KMS-11 (cell line): ENCODE measurements at regions not wholly inside any gene's neighbourhood (a gene's known extent, or its start where the extent isn't known, plus 50 kb on each side); places are given as distances from the start of the nearest gene placed in this dataset.
"Not testable (repeated sequence)": the region's sequence is repeated elsewhere in the genome, so short reads cannot be mapped to it uniquely, and the experiment has no call there.

Source experiments
- H2AFZ ChIP-seq: fragments of 200-600 bp; sonication (generic); 2 replicates; pipeline ENCODE4 v1.6.1; 2016; ENCODE audit warnings: antibody characterized with exemption, mixed run types, low read depth
- H3K27ac ChIP-seq: fragments of 200-600 bp; sonication (generic); 2 replicates; pipeline ENCODE4 v1.6.1; 2016; ENCODE audit warnings: mild to moderate bottlenecking, mixed run types
- H3K27me3 ChIP-seq: fragments of 200-600 bp; sonication (generic); 2 replicates; pipeline ENCODE4 v1.6.1; 2017; ENCODE audit warnings: mild to moderate bottlenecking, low read depth, mixed run types, moderate library complexity; ENCODE audit not compliant: insufficient read depth
- H3K36me3 ChIP-seq: fragments of 200-600 bp; sonication (generic); 2 replicates; pipeline ENCODE4 v1.6.1; 2017; ENCODE audit warnings: mild to moderate bottlenecking, mixed run types; ENCODE audit not compliant: insufficient read depth
- H3K4me1 ChIP-seq: fragments of 200-600 bp; sonication (generic); 2 replicates; pipeline ENCODE4 v1.6.1; 2016; ENCODE audit warnings: mild to moderate bottlenecking, low read depth, mixed run types; ENCODE audit not compliant: poor library complexity, severe bottlenecking
- H3K4me2 ChIP-seq: fragments of 200-600 bp; sonication (generic); 2 replicates; pipeline ENCODE4 v1.7.0; 2016; ENCODE audit warnings: mild to moderate bottlenecking, mixed run types
- H3K4me3 ChIP-seq: fragments of 200-600 bp; sonication (generic); IDR thresholded peaks from 2 replicates; pipeline ENCODE4 v1.6.1; 2017; ENCODE audit warnings: low read depth, low read length, mixed read lengths; ENCODE audit not compliant: insufficient read depth
- H3K79me2 ChIP-seq: fragments of 200-600 bp; sonication (generic); 2 replicates; pipeline ENCODE4 v1.6.1; 2016; ENCODE audit warnings: low read depth, mixed run types; ENCODE audit not compliant: insufficient read depth
- H3K9ac ChIP-seq: fragments of 200-600 bp; sonication (generic); 2 replicates; pipeline ENCODE4 v1.6.1; 2016; ENCODE audit warnings: mild to moderate bottlenecking, mixed run types
- H4K20me1 ChIP-seq: fragments of 200-600 bp; sonication (generic); 2 replicates; pipeline ENCODE4 v1.6.1; 2016; ENCODE audit warnings: mild to moderate bottlenecking, mixed run types; ENCODE audit not compliant: insufficient read depth
- TF ChIP-seq, protein P1 (sequence below): fragments of 200-600 bp; sonication (generic); conservative IDR thresholded peaks from 2 replicates; pipeline ENCODE4 v1.6.1; 2017; ENCODE audit warnings: low read depth, mild to moderate bottlenecking, antibody characterized with exemption, low read length, moderate library complexity, mixed read lengths

DNA sequence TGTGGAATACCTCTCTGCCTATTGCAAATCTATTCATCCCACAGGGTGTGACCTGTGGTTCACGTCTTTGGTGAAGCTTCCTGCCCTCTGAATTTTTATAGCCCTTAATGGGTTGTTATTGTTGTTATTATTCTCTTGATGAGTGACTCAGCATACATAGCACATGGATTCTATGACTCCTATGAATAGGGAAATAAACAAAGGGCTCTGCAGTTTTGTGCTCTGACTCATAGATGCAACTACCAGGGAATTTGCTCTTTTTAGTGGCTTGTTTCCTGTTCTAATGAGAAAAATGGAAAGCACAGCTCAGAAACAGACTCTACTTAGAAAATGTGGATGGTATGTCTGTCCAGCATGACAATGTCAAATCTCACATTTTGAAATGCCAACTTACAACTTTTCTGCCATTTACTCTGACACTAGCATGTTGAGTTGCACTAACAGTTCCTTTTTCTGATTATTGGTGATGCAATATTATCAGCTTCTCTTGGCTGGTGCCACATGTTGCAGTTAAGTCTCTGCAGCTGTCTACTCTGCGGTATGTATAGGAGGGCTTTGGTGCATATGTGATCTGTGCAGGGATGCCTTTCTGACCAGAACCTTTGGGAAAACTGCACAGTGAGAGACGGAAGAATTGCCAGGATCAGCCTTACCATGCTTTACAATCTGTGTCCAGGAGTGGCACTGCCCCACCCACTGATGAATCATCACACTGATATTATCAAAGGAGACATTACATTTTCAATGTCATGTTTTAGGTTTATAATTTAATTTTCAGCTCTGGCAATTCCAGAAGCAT, 996.4 kb upstream of the WWC1 start:
- Histone ChIP-seq H3K27me3 (no peaks in the 10 kb centered on the region), H3K79me2 (no peaks in the 10 kb centered on the region), H4K20me1 (no peaks in the 10 kb centered on the region), H3K4me2 (peak overlapping the region; percentile 76), H3K9ac (no peak overlapping the region), H3K4me1 (peaks cover 30% of the 10 kb centered on the region), H3K4me3 (no peak overlapping the region), H3K36me3 (no peaks in the 10 kb centered on the region), H3K27ac (no peak overlapping the region; the same call in 1 of the 2 replicates), H2AFZ (peak overlapping the region; percentile 7)
- TF ChIP-seq, protein P1, sequence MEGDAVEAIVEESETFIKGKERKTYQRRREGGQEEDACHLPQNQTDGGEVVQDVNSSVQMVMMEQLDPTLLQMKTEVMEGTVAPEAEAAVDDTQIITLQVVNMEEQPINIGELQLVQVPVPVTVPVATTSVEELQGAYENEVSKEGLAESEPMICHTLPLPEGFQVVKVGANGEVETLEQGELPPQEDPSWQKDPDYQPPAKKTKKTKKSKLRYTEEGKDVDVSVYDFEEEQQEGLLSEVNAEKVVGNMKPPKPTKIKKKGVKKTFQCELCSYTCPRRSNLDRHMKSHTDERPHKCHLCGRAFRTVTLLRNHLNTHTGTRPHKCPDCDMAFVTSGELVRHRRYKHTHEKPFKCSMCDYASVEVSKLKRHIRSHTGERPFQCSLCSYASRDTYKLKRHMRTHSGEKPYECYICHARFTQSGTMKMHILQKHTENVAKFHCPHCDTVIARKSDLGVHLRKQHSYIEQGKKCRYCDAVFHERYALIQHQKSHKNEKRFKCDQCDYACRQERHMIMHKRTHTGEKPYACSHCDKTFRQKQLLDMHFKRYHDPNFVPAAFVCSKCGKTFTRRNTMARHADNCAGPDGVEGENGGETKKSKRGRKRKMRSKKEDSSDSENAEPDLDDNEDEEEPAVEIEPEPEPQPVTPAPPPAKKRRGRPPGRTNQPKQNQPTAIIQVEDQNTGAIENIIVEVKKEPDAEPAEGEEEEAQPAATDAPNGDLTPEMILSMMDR: no peak

DNA sequence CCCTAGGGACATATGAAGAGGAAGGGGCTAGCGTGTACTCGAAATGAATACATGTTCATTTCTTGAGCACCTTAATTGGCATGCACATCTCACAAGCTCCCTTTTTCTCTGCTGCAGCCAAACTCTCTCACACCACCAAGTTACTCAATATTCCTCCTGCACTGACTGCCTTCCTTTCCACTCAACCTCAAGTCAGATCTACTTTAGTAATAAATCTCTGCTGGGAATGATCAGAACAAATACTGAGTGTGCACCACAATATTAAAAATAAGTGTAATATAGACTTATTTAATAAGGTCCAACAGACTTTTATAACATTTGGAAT, 995.8 kb upstream of the WWC1 start:
- H3K36me3 ChIP-seq: no peaks in the 10 kb centered on the region
- no peaks in the 10 kb centered on the region for H3K27me3 ChIP-seq
- H3K4me2 ChIP-seq: peak overlapping the region; percentile 76
- H3K27ac ChIP-seq: no peak overlapping the region; the same call in 1 of the 2 replicates
- H3K4me3 ChIP-seq: no peak overlapping the region
- H4K20me1 ChIP-seq: no peaks in the 10 kb centered on the region
- TF ChIP-seq, protein P1: no peak
- no peak overlapping the region for H3K9ac ChIP-seq
- H3K4me1 ChIP-seq: peaks cover 30% of the 10 kb centered on the region
- H3K79me2 ChIP-seq: no peaks in the 10 kb centered on the region
- peak overlapping the region; percentile 59; the same call in 1 of the 2 replicates for H2AFZ ChIP-seq

DNA sequence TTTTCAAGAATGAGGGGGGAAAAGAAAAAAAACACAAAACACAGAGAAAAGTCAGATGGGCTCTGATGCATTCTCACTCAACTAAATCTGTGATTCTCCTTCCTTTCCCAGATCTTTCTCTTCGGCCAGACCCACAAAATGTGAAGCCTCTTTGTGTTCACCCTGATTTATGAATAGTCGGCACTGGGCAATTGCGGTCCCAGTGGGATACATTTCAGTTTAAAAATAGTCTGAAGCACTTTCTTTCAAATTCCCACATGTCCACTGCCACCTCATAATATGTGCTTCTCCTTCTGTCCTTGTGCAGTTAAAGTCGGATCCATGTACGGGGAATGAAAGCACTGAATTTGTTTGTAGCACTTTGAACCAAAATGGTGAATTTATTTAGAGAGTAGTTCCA, 995.4 kb upstream of the WWC1 start:
- Histone ChIP-seq H3K4me2 (peak overlapping the region; percentile 76), H3K9ac (peak overlapping the region; percentile 15; the same call in 1 of the 2 replicates), H4K20me1 (no peaks in the 10 kb centered on the region), H3K4me1 (peaks cover 30% of the 10 kb centered on the region), H3K36me3 (no peaks in the 10 kb centered on the region), H2AFZ (peak overlapping the region; percentile 59), H3K4me3 (no peak overlapping the region), H3K27me3 (no peaks in the 10 kb centered on the region), H3K79me2 (no peaks in the 10 kb centered on the region), H3K27ac (peak overlapping the region; percentile 65; the same call in 1 of the 2 replicates)
- TF ChIP-seq, protein P1: no peak

DNA sequence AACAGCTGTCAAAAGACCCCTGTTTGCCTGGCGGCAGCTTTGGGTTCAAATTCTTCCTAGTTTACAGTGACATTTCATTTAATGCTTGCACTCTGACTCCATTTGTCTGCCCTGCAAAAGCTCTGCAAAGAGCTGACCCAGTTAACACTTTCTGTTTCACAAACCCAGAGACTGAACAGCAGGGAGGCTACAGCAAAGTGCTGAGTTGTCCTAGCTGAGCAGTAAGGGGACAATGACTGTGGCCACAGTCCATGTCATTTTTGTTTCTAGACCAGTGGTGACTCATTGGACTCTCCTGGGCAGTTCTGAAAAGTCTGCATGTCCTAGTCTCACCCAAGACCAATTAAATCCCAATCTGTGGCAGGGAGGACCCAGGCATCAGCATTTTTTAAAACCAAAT, 994.8 kb upstream of the WWC1 start:
- H3K9ac ChIP-seq: peak overlapping the region; percentile 15; the same call in 1 of the 2 replicates
- peak overlapping the region; percentile 59 for H2AFZ ChIP-seq
- H4K20me1 ChIP-seq: no peaks in the 10 kb centered on the region
- peaks cover 30% of the 10 kb centered on the region for H3K4me1 ChIP-seq
- peak overlapping the region; percentile 65 for H3K27ac ChIP-seq
- no peaks in the 10 kb centered on the region for H3K79me2 ChIP-seq
- no peaks in the 10 kb centered on the region for H3K27me3 ChIP-seq
- H3K4me3 ChIP-seq: no peak overlapping the region
- TF ChIP-seq, protein P1: no peak
- H3K4me2 ChIP-seq: peak overlapping the region; percentile 76
- no peaks in the 10 kb centered on the region for H3K36me3 ChIP-seq

DNA sequence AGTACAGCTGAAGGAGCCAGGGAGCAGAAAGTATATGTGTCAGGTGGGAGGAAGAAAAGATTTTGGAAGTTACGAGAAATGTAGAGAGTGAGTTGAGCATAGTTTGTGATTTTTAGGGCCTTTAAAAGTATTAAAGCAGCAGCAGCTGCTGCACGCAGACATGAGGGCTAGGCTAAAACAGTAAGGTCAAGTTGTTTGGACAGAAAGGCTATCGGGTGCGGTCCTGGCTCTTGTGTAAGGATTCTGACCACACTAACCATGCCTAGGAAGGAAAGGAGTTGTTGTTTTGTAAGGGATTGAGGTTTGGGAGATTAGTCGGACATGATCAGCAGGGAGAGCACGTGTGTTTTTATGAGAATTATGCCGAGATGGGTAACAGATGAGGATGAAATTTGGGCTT, 991.6 kb upstream of the WWC1 start:
- H3K4me3 ChIP-seq, H2AFZ ChIP-seq, H3K9ac ChIP-seq, H4K20me1 ChIP-seq, H3K27ac ChIP-seq, H3K79me2 ChIP-seq, H3K4me2 ChIP-seq, H3K27me3 ChIP-seq, H3K36me3 ChIP-seq: not testable (repeated sequence)
- H3K4me1 ChIP-seq: peaks cover 27% of the 10 kb centered on the region
